A549 (cell line): ENCODE measurements at regions not wholly inside any gene's neighbourhood (a gene's known extent, or its start where the extent isn't known, plus 50 kb on each side); places are given as distances from the start of the nearest gene placed in this dataset.

Experiments
- ATAC-seq, 2 experiments: fragments of 200-7000 bp in 1 of 2; fragments of >200 bp in 1 of 2; cut with Nextera tagmentation in 1 of 2; cut with Tn5 transposase in 1 of 2; 3 replicates each; pipeline versions ENCODE4 v1.8.0 to v1.9.1; 2018 to 2020; ENCODE audit warnings: mild to moderate bottlenecking in 1 of 2, moderate library complexity in 1 of 2
- CTCF ChIA-PET: fragments of 300-600 bp; sonication (Branson Sonifier 250); formaldehyde crosslinking; extraction: SDS; loops from one replicate; lab custom pipeline; 2021; ENCODE audit warnings: antibody characterized with exemption, inconsistent platforms; lab: Yijun Ruan, JAX
- POLR2A ChIA-PET: fragments of 350-600 bp; formaldehyde crosslinking; extraction: SDS; loops from one replicate; lab custom pipeline; 2021; ENCODE audit warnings: antibody characterized with exemption, inconsistent platforms; lab: Yijun Ruan, JAX
- DNase-seq, 2 experiments: peaks; one replicate each; pipeline versions ENCODE4 v3.0.0 to v3.0.0-alpha.2; 2011 to 2016; ENCODE audit warnings: low read depth in 1 of 2, low spot score in 1 of 2
- FAIRE-seq: peaks from 2 replicates; lab custom pipeline; 2011; peaks lifted over from hg19 to GRCh38; lab: Jason Lieb, UNC
- H3K27ac ChIP-seq, 2 experiments: fragments of >200 bp; sonication (Bioruptor Twin); formaldehyde crosslinking; 3 replicates each; pipeline ENCODE4 v1.5.1; 2016 to 2017
- H3K4me1 ChIP-seq: fragments of >200 bp; sonication (Bioruptor Twin); formaldehyde crosslinking; 3 replicates; pipeline ENCODE4 v1.6.1; 2016
- H3K4me2 ChIP-seq: fragments of >200 bp; sonication (Bioruptor Twin); formaldehyde crosslinking; 3 replicates; pipeline ENCODE4 v1.6.1; 2016
- H3K4me3 ChIP-seq: fragments of >200 bp; sonication (Bioruptor Twin); formaldehyde crosslinking; 3 replicates; pipeline ENCODE4 v1.5.1; 2016
- H3K9me3 ChIP-seq: fragments of >200 bp; sonication (Bioruptor Twin); formaldehyde crosslinking; 3 replicates; pipeline ENCODE4 v1.6.1; 2016
- BHLHE40 ChIP-seq: IDR thresholded peaks from 2 replicates; pipeline ENCODE4 v1.6.1; 2012; ENCODE audit warnings: low read depth, low read length, inconsistent platforms
- CBX2 ChIP-seq: fragments of 200-600 bp; sonication (generic); IDR thresholded peaks from 2 replicates; pipeline ENCODE4 v1.6.1; 2016; ENCODE audit warnings: low read depth, mild to moderate bottlenecking, borderline replicate concordance
- CBX8 ChIP-seq: fragments of 200-600 bp; sonication (generic); IDR thresholded peaks from 2 replicates; pipeline ENCODE4 v1.6.1; 2016
- CEBPB ChIP-seq, 2 experiments: fragments of >200 bp in 1 of 2; sonication (Bioruptor Twin) in 1 of 2; formaldehyde crosslinking in 1 of 2; IDR thresholded peaks; 2 replicates each; pipeline ENCODE4 v1.6.1; 2012 to 2016
- CHD2 ChIP-seq: fragments of 150-350 bp; IDR thresholded peaks from 2 replicates; pipeline ENCODE4 v1.6.1; 2014; ENCODE audit warnings: low read length; ENCODE audit not compliant: partially characterized antibody
- CHD4 ChIP-seq: fragments of 200-600 bp; sonication (generic); IDR thresholded peaks from 2 replicates; pipeline ENCODE4 v1.6.1; 2016; ENCODE audit warnings: antibody characterized with exemption, mild to moderate bottlenecking, borderline replicate concordance
- CTCF ChIP-seq: fragments of >200 bp; sonication (Bioruptor Twin); formaldehyde crosslinking; IDR thresholded peaks from 3 replicates; pipeline ENCODE4 v1.5.1; 2016
- EHF ChIP-seq: fragments of 250-450 bp; sonication (Bioruptor Pico); IDR thresholded peaks from 2 replicates; pipeline ENCODE4 v1.5.0; 2020; ENCODE audit warnings: mild to moderate bottlenecking
- EHMT2 ChIP-seq: fragments of 200-600 bp; sonication (generic); IDR thresholded peaks from 2 replicates; pipeline ENCODE4 v1.6.1; 2016; ENCODE audit warnings: antibody characterized with exemption, low read depth, mild to moderate bottlenecking, moderate library complexity
- EP300 ChIP-seq, 2 experiments: fragments of >200 bp; sonication (Bioruptor Twin); formaldehyde crosslinking; IDR thresholded peaks; 2 replicates in 1 of 2; 3 replicates in 1 of 2; pipeline ENCODE4 v1.6.1; 2016 to 2017
- ESRRA ChIP-seq: fragments of 150-350 bp; IDR thresholded peaks from 2 replicates; pipeline ENCODE4 v1.6.1; 2014; ENCODE audit warnings: mild to moderate bottlenecking, low read length, borderline replicate concordance
- FOSB ChIP-seq: fragments of 250-450 bp; sonication (Bioruptor Pico); IDR thresholded peaks from 2 replicates; pipeline ENCODE4 v1.5.0; 2020; ENCODE audit warnings: mild to moderate bottlenecking, moderate library complexity
- FOSL2 ChIP-seq, 2 experiments: fragments of 450-650 bp in 1 of 2; fragments of >200 bp in 1 of 2; sonication (Bioruptor Twin) in 1 of 2; formaldehyde crosslinking; IDR thresholded peaks; 2 replicates each; pipeline versions ENCODE4 v1.5.0 to v1.6.1; 2016 to 2020; ENCODE audit warnings: mild to moderate bottlenecking in 1 of 2, moderate library complexity in 1 of 2
- HDAC2 ChIP-seq: fragments of 200-600 bp; sonication (generic); IDR thresholded peaks from 2 replicates; pipeline ENCODE4 v1.6.1; 2016
- HES2 ChIP-seq: fragments of >200 bp; sonication (Bioruptor Twin); formaldehyde crosslinking; IDR thresholded peaks from 2 replicates; pipeline ENCODE4 v1.6.1; 2016
- HEYL ChIP-seq: fragments of 250-450 bp; sonication (Bioruptor Pico); IDR thresholded peaks from 2 replicates; pipeline ENCODE4 v1.8.0; 2021; ENCODE audit warnings: mild to moderate bottlenecking, moderate library complexity
- HOXA7 ChIP-seq: fragments of 250-450 bp; sonication (Bioruptor Pico); IDR thresholded peaks from 2 replicates; pipeline ENCODE4 v1.5.0; 2020; ENCODE audit warnings: mild to moderate bottlenecking, moderate library complexity
- HOXB13 ChIP-seq: fragments of 250-450 bp; sonication (Bioruptor Pico); IDR thresholded peaks from 2 replicates; pipeline ENCODE4 v1.5.0; 2020; ENCODE audit warnings: low read depth, mild to moderate bottlenecking, moderate library complexity
- HOXB5 ChIP-seq: fragments of 250-450 bp; sonication (Bioruptor Pico); IDR thresholded peaks from 2 replicates; pipeline ENCODE4 v1.5.0; 2020; ENCODE audit warnings: mild to moderate bottlenecking, moderate library complexity
- KDM1A ChIP-seq: fragments of 200-600 bp; sonication (generic); IDR thresholded peaks from 2 replicates; pipeline ENCODE4 v1.6.1; 2016; ENCODE audit warnings: low read depth, mild to moderate bottlenecking
- MAX ChIP-seq: IDR thresholded peaks from 2 replicates; pipeline ENCODE4 v1.6.1; 2012
- MAZ ChIP-seq: fragments of 150-350 bp; IDR thresholded peaks from 2 replicates; pipeline ENCODE4 v1.6.1; 2014; ENCODE audit warnings: antibody characterized with exemption, low read depth, low read length, borderline replicate concordance
- MYC ChIP-seq: IDR thresholded peaks from 2 replicates; pipeline ENCODE4 v1.6.1; 2012; ENCODE audit warnings: mild to moderate bottlenecking, inconsistent platforms, low read length, improper control_type of control experiment, borderline replicate concordance
- NR3C1 ChIP-seq: fragments of >200 bp; sonication (Bioruptor Twin); formaldehyde crosslinking; IDR thresholded peaks from 3 replicates; pipeline ENCODE4 v1.6.1; 2017
- PBX3 ChIP-seq: IDR thresholded peaks from 2 replicates; pipeline ENCODE4 v1.6.1; 2012
- PHF8 ChIP-seq: fragments of 200-600 bp; sonication (generic); IDR thresholded peaks from 2 replicates; pipeline ENCODE4 v1.6.1; 2016; ENCODE audit warnings: low read depth, mild to moderate bottlenecking, antibody characterized with exemption, moderate library complexity, borderline replicate concordance
- POLR2A ChIP-seq: IDR thresholded peaks from 2 replicates; pipeline ENCODE4 v1.6.1; 2012; ENCODE audit warnings: mild to moderate bottlenecking, low read length
- RAD21 ChIP-seq, 2 experiments: fragments of >200 bp in 1 of 2; sonication (Bioruptor Twin) in 1 of 2; formaldehyde crosslinking in 1 of 2; IDR thresholded peaks in 1 of 2; conservative IDR thresholded peaks in 1 of 2; 2 replicates in 1 of 2; 3 replicates in 1 of 2; pipeline ENCODE4 v1.6.1; 2012 to 2018; ENCODE audit warnings: inconsistent platforms in 1 of 2
- RARB ChIP-seq: fragments of 250-450 bp; sonication (Bioruptor Pico); IDR thresholded peaks from 2 replicates; pipeline ENCODE4 v1.8.0; 2021; ENCODE audit warnings: mild to moderate bottlenecking, moderate library complexity
- SMC3 ChIP-seq: fragments of >200 bp; sonication (Bioruptor Twin); formaldehyde crosslinking; IDR thresholded peaks from 3 replicates; pipeline ENCODE4 v1.6.1; 2018; ENCODE audit warnings: inconsistent platforms
- TP53 ChIP-seq: fragments of 250-450 bp; sonication (Bioruptor Pico); IDR thresholded peaks from 2 replicates; pipeline ENCODE4 v1.5.0; 2021; ENCODE audit warnings: mild to moderate bottlenecking, moderate library complexity
- ZC3H11A ChIP-seq: fragments of 450-650 bp; IDR thresholded peaks from 2 replicates; pipeline ENCODE4 v1.6.1; 2014; ENCODE audit warnings: antibody characterized with exemption, mild to moderate bottlenecking
- ZFP36 ChIP-seq: fragments of 450-650 bp; IDR thresholded peaks from 2 replicates; pipeline ENCODE4 v1.6.1; 2014; ENCODE audit warnings: borderline replicate concordance; ENCODE audit not compliant: partially characterized antibody
- ZSCAN20 ChIP-seq: fragments of 250-450 bp; sonication (Bioruptor Pico); IDR thresholded peaks from 2 replicates; pipeline ENCODE4 v1.8.0; 2022; ENCODE audit warnings: mild to moderate bottlenecking, moderate library complexity
- WGBS: methylation state at CpG from one replicate; pipeline ENCODE4 v1.1.6; 2017; ENCODE audit errors: missing lambda C conversion rate; 5-methylcytosine and 5-hydroxymethylcytosine counted together
- TF ChIP-seq, protein P1 (sequence below): fragments of >200 bp; sonication (Bioruptor Twin); formaldehyde crosslinking; IDR thresholded peaks from 3 replicates; pipeline ENCODE4 v1.6.1; 2016

- FAIRE-seq (no peak), ATAC-seq (no peak), DNase-seq (no peak)
Observed at GRCh38 chr17:14933676-14934075, 331.4 kb downstream of the PMP22 start.

GRCh38 chr17:14926526-14927122 is 338.5 kb downstream of the PMP22 start:
- peak; percentile 36 to 75 for DNase-seq
- peaks cover 15% of the 10 kb centered on the region; the same call in 2 of the 3 replicates for H3K9me3 ChIP-seq
- CTCF ChIA-PET, result interaction anchor here (0.6 to 4.3 kb wide), 90 partner anchors 8 to 1897 kb away, joined by 3 to 55 read pairs (median 4); partner anchors contain the start of gene HS3ST3B1
- WGBS, result 14% methylated on average over 7 of the region's 7 CpGs
- H3K4me3 ChIP-seq, result no peak overlapping the region
- ATAC-seq, result peak; percentile 68 to 71; a peak in 4 of 6 replicates
- TF ChIP-seq HDAC2, result no peak
- no peak for TF ChIP-seq PHF8
- TF ChIP-seq PBX3, result no peak
- TF ChIP-seq RARB, result no peak
- no peak for TF ChIP-seq CBX8
- TF ChIP-seq CBX2, result no peak
- TF ChIP-seq ZSCAN20 (CRISPR knock-in tag), result no peak
- TF ChIP-seq CHD4, result no peak
- no peak for TF ChIP-seq NR3C1
- no peak for TF ChIP-seq HOXA7
- TF ChIP-seq, protein P1, sequence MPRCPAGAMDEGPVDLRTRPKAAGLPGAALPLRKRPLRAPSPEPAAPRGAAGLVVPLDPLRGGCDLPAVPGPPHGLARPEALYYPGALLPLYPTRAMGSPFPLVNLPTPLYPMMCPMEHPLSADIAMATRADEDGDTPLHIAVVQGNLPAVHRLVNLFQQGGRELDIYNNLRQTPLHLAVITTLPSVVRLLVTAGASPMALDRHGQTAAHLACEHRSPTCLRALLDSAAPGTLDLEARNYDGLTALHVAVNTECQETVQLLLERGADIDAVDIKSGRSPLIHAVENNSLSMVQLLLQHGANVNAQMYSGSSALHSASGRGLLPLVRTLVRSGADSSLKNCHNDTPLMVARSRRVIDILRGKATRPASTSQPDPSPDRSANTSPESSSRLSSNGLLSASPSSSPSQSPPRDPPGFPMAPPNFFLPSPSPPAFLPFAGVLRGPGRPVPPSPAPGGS, result no peak
- TF ChIP-seq KDM1A, result no peak
- no peak for TF ChIP-seq HOXB13
- TF ChIP-seq MAX, result no peak
- TF ChIP-seq HES2, result no peak
- TF ChIP-seq EHF, result no peak
- no peak for TF ChIP-seq CHD2
- TF ChIP-seq HOXB5, result no peak
- no peak for TF ChIP-seq ZC3H11A
- peak; percentile 97 for TF ChIP-seq RAD21 (conservative IDR thresholded peaks at IDR 0.05 in 1 of 2, IDR thresholded peaks at IDR 0.05 in 1 of 2)
- no peak for TF ChIP-seq POLR2A
- peak; percentile 95 for TF ChIP-seq SMC3
- TF ChIP-seq EP300 (IDR thresholded peaks at IDR 0.05), result no peak
- peak; percentile 95 for TF ChIP-seq CTCF
- no peak for TF ChIP-seq CEBPB (IDR thresholded peaks at IDR 0.05)
- no peak for TF ChIP-seq EHMT2
- TF ChIP-seq, all 56 proteins: peak for 3
- Histone ChIP-seq H3K27ac (peak overlapping the region in 1 of 2 experiments; percentile 20; a peak in 1 of 6 replicates), H3K4me1 (peaks cover 8% of the 10 kb centered on the region; the same call in 1 of the 3 replicates), H3K4me2 (0 out of 3 replicates have a peak overlapping the region, but pooled peaks have one; percentile 18)
- POLR2A ChIA-PET, result no interaction called here
- FAIRE-seq, result peak; percentile 98

More at GRCh38 chr17:14933676-14934075, 331.4 kb downstream of the PMP22 start:
- TF ChIP-seq CHD2, result no peak
- no peak for TF ChIP-seq ZFP36
- no peak for TF ChIP-seq HEYL (CRISPR knock-in tag)
- TF ChIP-seq ESRRA, result no peak
- TF ChIP-seq FOSB, result no peak
- no peak for TF ChIP-seq FOSL2 (IDR thresholded peaks at IDR 0.05)
- TF ChIP-seq FOSL2 (CRISPR knock-in tag; IDR thresholded peaks at IDR 0.05), result no peak
- no peak for TF ChIP-seq HDAC2
- no peak for TF ChIP-seq ZC3H11A
- TF ChIP-seq TP53 (CRISPR knock-in tag), result no peak
- no peak for TF ChIP-seq CHD4
- TF ChIP-seq MAZ, result no peak
- TF ChIP-seq KDM1A, result no peak
- TF ChIP-seq EHF, result no peak
- TF ChIP-seq BHLHE40, result no peak
- no peak for TF ChIP-seq EHMT2
- TF ChIP-seq EP300 (IDR thresholded peaks at IDR 0.05), result no peak
- TF ChIP-seq MYC, result no peak
- POLR2A ChIA-PET, result no interaction called here
- Histone ChIP-seq H3K27ac (no peak overlapping the region), H3K4me3 (no peak overlapping the region), H3K4me2 (no peak overlapping the region), H3K9me3 (no peaks in the 10 kb centered on the region), H3K4me1 (no peaks in the 10 kb centered on the region)
- WGBS, result 34% methylated on average over 4 of the region's 4 CpGs
- CTCF ChIA-PET, result no interaction called here
